ENCODE measurements at regions not wholly inside any gene's neighbourhood (a gene's known extent, or its start where the extent isn't known, plus 50 kb on each side); places are given as distances from the start of the nearest gene placed in this dataset.

- ATAC-seq (no peak), DNase-seq (ENCODE audit: low read depth, low spot score) (no peak)
- in situ Hi-C loops (cut with HindIII; ENCODE audit: low pct_unique_long_range_greater_than_20kb, low sequenced_read_pairs) (no loop called here), intact Hi-C loops (cut with micrococcal nuclease; ENCODE audit: unreplicated experiment) (no loop called here)
- BruUV-seq (replicated peaks), result no TSS peak
- Histone ChIP-seq H3K36me3 (ENCODE audit: control insufficient read depth, insufficient read depth, low read length) (no peaks in the 10 kb centered on the region), H3K4me3 (ENCODE audit: low read depth in 2 of 2, low read length in 2 of 2) (no peak overlapping the region), H3K4me1 (ENCODE audit: control insufficient read depth, insufficient read depth, low read length) (no peaks in the 10 kb centered on the region), H3K27ac (ENCODE audit: low read length) (no peak overlapping the region), H3K27me3 (ENCODE audit: control insufficient read depth, insufficient read depth, low read length) (no peaks in the 10 kb centered on the region; the same call in 1 of the 2 replicates), H3K9me3 (ENCODE audit: control insufficient read depth, insufficient read depth, low read depth, low read length) (no peaks in the 10 kb centered on the region; the same call in 1 of the 2 replicates)
- POLR2A ChIA-PET, result no interaction called here
- CTCF ChIA-PET, result no interaction called here
- TF ChIP-seq TCF7L2 (IDR thresholded peaks at IDR 0.05; ENCODE audit: low read depth, low read length) (no peak), POLR2AphosphoS5 (IDR thresholded peaks at IDR 0.05; ENCODE audit: low read depth, low read length) (no peak), SIN3A (IDR thresholded peaks at IDR 0.05; ENCODE audit: borderline replicate concordance, insufficient read depth, low read depth, low read length) (no peak)
These were observed 116.6 kb downstream of the CPZ start for GRCh38 chr4:8709050-8709728.

- Histone ChIP-seq H3K9me3 (ENCODE audit: control insufficient read depth, insufficient read depth, low read depth, low read length) (no peaks in the 10 kb centered on the region; the same call in 1 of the 2 replicates), H3K27ac (ENCODE audit: low read length) (no peak overlapping the region), H3K4me1 (ENCODE audit: control insufficient read depth, insufficient read depth, low read length) (no peaks in the 10 kb centered on the region), H3K27me3 (ENCODE audit: control insufficient read depth, insufficient read depth, low read length) (no peaks in the 10 kb centered on the region; the same call in 1 of the 2 replicates), H3K36me3 (ENCODE audit: control insufficient read depth, insufficient read depth, low read length) (no peaks in the 10 kb centered on the region), H3K4me3 (ENCODE audit: low read depth in 2 of 2, low read length in 2 of 2) (no peak overlapping the region)
- no peak for TF ChIP-seq SIN3A (IDR thresholded peaks at IDR 0.05; ENCODE audit: borderline replicate concordance, insufficient read depth, low read depth, low read length)
- no peak for ATAC-seq
- ChIA-PET POLR2A (no interaction called here), CTCF (no interaction called here)
- no TSS peak for BruUV-seq (replicated peaks)
- no peak for DNase-seq (ENCODE audit: low read depth, low spot score)
- in situ Hi-C loops (cut with HindIII; ENCODE audit: low pct_unique_long_range_greater_than_20kb, low sequenced_read_pairs), result no loop called here
- intact Hi-C loops (cut with micrococcal nuclease; ENCODE audit: unreplicated experiment), result no loop called here
These were observed 115.9 kb downstream of the CPZ start for GRCh38 chr4:8708401-8709021.

GRCh38 chr4:8707045-8707781, 114.6 kb downstream of the CPZ start:
- Histone ChIP-seq H3K27ac (ENCODE audit: low read length) (no peak overlapping the region), H3K4me1 (ENCODE audit: control insufficient read depth, insufficient read depth, low read length) (no peaks in the 10 kb centered on the region), H3K36me3 (ENCODE audit: control insufficient read depth, insufficient read depth, low read length) (no peaks in the 10 kb centered on the region), H3K27me3 (ENCODE audit: control insufficient read depth, insufficient read depth, low read length) (no peaks in the 10 kb centered on the region; the same call in 1 of the 2 replicates), H3K9me3 (ENCODE audit: control insufficient read depth, insufficient read depth, low read depth, low read length) (no peaks in the 10 kb centered on the region), H3K4me3 (ENCODE audit: low read depth in 2 of 2, low read length in 2 of 2) (no peak overlapping the region)
- in situ Hi-C loops (cut with HindIII; ENCODE audit: low pct_unique_long_range_greater_than_20kb, low sequenced_read_pairs), result no loop called here
- no TSS peak for BruUV-seq (replicated peaks)
- ChIA-PET CTCF (no interaction called here), POLR2A (no interaction called here)
- ATAC-seq (no peak), DNase-seq (ENCODE audit: low read depth, low spot score) (no peak)
- TF ChIP-seq POLR2AphosphoS5 (IDR thresholded peaks at IDR 0.05; ENCODE audit: low read depth, low read length), result no peak
- intact Hi-C loops (cut with micrococcal nuclease; ENCODE audit: unreplicated experiment), result no loop called here

- H3K9me3 ChIP-seq (ENCODE audit: control insufficient read depth, insufficient read depth, low read depth, low read length), result no peaks in the 10 kb centered on the region
- ATAC-seq, result no peak
- no peak overlapping the region for H3K27ac ChIP-seq (ENCODE audit: low read length)
- no TSS peak for BruUV-seq (replicated peaks)
- intact Hi-C loops (cut with micrococcal nuclease; ENCODE audit: unreplicated experiment) (no loop called here), in situ Hi-C loops (cut with HindIII; ENCODE audit: low pct_unique_long_range_greater_than_20kb, low sequenced_read_pairs) (no loop called here)
- DNase-seq (ENCODE audit: low read depth, low spot score), result no peak
- ChIA-PET CTCF (no interaction called here), POLR2A (no interaction called here)
- no peaks in the 10 kb centered on the region for H3K36me3 ChIP-seq (ENCODE audit: control insufficient read depth, insufficient read depth, low read length)
- TF ChIP-seq POLR2AphosphoS5 (IDR thresholded peaks at IDR 0.05; ENCODE audit: low read depth, low read length) (no peak), REST (IDR thresholded peaks at IDR 0.05; ENCODE audit: insufficient read depth in 1 of 2, low read depth in 2 of 2, low read length in 1 of 2) (no peak), TCF7L2 (IDR thresholded peaks at IDR 0.05; ENCODE audit: low read depth, low read length) (no peak)
- no peaks in the 10 kb centered on the region for H3K4me1 ChIP-seq (ENCODE audit: control insufficient read depth, insufficient read depth, low read length)
- no peak overlapping the region for H3K4me3 ChIP-seq (ENCODE audit: low read depth in 2 of 2, low read length in 2 of 2)
- no peaks in the 10 kb centered on the region; the same call in 1 of the 2 replicates for H3K27me3 ChIP-seq (ENCODE audit: control insufficient read depth, insufficient read depth, low read length)
These were observed 113.9 kb downstream of the CPZ start for GRCh38 chr4:8706216-8707044.
